Astrocyte of the cerebellum (primary cell): ENCODE measurements at regions not wholly inside any gene's neighbourhood (a gene's known extent, or its start where the extent isn't known, plus 50 kb on each side); places are given as distances from the start of the nearest gene placed in this dataset.

Experiments used
- DNase-seq: peaks from one replicate; pipeline ENCODE4 v3.0.0-alpha.2; 2011; ENCODE audit warnings: low read depth
- H3K4me3 ChIP-seq: 2 replicates; pipeline ENCODE4 v1.5.1; 2011; ENCODE audit warnings: mild to moderate bottlenecking, low read depth, low read length, moderate library complexity
- in situ Hi-C: cut with HindIII; loops from 2 replicates; pipeline ENCODE4 v1.10.0; 2017; ENCODE audit warnings: low sequenced_read_pairs
- TF ChIP-seq, protein P1 (sequence below): IDR thresholded peaks from 2 replicates; pipeline ENCODE4 v1.5.1; 2012; ENCODE audit warnings: low read length, low read depth, moderate library complexity, mild to moderate bottlenecking; ENCODE audit errors: missing control alignments

DNA sequence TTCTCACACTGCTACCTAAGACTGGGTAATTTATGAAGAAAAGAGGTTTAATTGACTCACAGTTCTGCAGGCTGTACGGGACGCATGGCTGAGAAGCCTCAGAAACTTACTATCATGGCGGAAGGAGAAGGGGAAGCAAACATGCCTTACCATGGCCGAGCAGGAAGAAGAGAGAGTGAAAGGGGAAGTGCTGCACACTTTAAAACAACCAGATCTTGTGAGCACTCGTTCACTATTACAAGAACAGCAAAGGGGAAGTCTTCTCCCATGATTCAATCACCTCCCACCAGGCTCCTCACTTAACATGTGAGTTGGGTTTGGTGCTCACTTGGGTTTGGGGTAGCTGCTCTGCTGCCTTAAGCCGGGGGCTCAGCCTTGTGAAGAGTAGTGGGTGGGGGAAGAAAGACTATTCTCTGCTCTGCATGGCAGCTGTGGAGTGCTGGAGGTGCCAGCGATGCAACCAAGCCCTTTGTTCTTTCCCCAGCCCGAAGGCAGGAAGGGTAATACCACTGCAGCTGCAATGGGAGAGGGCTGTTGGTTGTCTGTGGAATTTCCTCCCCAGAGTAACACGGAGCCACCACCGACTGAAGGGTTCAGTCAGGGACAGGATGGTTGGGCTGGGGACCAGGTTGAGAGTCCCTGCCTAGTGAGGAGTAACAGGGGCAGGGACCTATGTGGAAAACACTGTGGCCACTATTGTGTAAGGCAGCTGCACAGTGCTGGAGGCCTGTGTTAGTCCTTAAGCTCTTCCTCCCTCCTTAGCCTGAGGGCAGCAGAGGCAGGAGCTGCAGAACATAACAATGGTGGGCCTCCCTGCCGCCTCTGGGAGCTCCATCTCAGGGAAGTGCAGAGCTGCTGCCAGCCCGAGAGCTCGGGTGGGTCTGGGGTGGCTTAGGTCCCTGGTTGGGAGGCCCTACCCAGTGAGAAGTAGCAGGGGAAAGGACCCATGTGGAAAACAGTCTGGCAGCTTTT lies 1262.5 kb downstream of the EFNB2 start:
- in situ Hi-C loops, result no loop called here
- TF ChIP-seq, protein P1, sequence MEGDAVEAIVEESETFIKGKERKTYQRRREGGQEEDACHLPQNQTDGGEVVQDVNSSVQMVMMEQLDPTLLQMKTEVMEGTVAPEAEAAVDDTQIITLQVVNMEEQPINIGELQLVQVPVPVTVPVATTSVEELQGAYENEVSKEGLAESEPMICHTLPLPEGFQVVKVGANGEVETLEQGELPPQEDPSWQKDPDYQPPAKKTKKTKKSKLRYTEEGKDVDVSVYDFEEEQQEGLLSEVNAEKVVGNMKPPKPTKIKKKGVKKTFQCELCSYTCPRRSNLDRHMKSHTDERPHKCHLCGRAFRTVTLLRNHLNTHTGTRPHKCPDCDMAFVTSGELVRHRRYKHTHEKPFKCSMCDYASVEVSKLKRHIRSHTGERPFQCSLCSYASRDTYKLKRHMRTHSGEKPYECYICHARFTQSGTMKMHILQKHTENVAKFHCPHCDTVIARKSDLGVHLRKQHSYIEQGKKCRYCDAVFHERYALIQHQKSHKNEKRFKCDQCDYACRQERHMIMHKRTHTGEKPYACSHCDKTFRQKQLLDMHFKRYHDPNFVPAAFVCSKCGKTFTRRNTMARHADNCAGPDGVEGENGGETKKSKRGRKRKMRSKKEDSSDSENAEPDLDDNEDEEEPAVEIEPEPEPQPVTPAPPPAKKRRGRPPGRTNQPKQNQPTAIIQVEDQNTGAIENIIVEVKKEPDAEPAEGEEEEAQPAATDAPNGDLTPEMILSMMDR, result no peak
- no peak overlapping the region for H3K4me3 ChIP-seq
- no peak for DNase-seq

DNA sequence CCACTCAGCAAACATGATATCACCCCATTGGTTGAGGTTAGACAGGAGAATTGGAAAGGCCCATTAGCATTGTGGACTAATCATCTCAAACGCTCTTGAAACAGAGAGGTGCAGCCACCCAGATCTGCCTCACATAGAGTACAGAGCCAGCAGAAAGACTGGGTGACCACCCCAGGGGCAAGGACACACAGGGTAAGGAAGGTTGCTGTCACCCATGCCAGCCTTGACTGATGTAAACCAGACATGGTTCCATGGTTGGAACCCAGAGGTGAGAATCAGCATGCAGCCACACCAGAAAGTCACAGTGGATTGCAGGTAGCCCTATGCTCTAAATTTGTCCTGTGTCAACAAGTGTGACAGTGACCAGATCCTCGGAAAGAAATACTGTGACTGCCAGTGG lies 1268.8 kb downstream of the EFNB2 start:
- in situ Hi-C loops, result no loop called here
- no peak for DNase-seq
- H3K4me3 ChIP-seq, result no peak overlapping the region
- TF ChIP-seq, protein P1, result no peak

DNA sequence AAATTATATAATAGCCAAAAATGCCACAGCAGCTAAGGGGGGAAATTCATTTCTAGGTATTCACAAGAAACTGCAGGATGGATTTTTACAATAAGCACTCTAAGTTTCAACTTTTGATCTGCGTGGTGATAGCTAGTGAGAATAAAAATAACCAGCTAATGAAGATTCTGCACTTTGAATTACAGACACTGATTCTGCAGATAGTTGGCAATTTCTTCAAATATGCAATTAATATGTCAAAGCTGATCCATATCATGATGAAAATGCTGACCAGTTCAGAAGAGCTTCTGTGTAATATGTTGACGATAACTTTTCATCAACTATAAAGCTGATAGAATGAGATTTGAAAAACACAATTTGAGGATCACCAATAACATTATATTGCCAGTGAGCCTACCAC lies 1272.9 kb downstream of the EFNB2 start:
- no peak overlapping the region for H3K4me3 ChIP-seq
- DNase-seq, result no peak
- in situ Hi-C loops, result no loop called here
- TF ChIP-seq, protein P1, result no peak

DNA sequence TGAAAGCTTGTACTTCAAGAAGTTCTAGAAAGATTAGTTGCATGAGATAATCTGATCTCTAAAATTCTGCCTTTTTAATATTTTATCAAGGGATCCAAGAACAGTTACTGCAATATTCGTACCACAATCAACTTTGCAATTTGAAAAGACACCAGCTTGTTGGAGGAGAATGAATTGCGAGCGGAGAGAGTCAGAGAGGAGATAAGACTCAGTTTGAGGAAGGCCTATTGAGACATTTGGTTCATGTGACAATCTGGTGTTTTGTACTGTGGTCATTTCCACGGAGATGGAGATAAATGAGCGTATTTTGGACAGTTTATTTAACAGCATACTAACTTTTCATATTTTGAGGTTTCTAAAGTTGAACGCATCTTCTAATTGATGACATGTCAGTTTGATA lies 1276.0 kb downstream of the EFNB2 start:
- in situ Hi-C loops, result no loop called here
- TF ChIP-seq, protein P1, result no peak
- DNase-seq, result no peak
- no peak overlapping the region for H3K4me3 ChIP-seq

DNA sequence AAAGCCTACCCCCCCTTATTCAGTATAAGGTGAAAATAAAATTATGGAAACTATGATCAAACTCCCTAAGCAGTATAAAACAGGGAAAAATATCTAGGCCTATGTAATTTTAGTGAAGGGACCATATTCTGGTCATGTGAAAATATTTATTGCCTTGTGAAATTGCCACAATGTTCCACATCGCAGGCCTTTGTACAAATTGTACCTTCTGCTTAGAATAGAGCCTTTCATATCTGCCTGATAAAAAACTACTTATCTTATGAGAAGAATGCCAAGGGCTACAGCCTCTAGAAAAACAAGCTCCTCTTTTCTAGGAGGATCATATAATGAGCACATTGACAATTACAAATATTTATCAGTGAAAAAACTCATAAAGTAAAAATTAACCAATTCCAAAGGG lies 1280.0 kb downstream of the EFNB2 start:
- no peak for DNase-seq
- in situ Hi-C loops, result no loop called here
- TF ChIP-seq, protein P1, result no peak
- H3K4me3 ChIP-seq, result no peak overlapping the region

DNA sequence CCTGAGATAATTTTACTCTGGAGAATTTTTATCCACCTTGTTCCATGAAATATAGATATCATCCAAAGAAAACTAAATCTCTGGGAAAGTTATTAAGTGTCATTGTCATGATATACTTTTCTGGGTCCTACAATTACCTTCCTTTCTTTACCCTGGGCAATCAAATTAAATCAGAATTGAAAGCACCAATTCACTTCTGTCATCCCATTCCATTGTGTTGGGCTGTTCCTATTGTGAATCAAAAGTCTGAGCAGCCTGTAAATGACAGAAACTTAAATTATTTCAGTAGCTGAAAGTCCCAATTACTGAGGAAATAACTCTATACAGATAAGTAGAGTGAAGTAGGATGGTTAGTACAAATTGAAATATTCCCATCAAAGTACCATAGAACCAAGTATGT lies 1284.2 kb downstream of the EFNB2 start:
- TF ChIP-seq, protein P1, result no peak
- no peak for DNase-seq
- in situ Hi-C loops, result no loop called here
- no peak overlapping the region for H3K4me3 ChIP-seq
